ENCODE measurements at regions not wholly inside any gene's neighbourhood (a gene's known extent, or its start where the extent isn't known, plus 50 kb on each side); places are given as distances from the start of the nearest gene placed in this dataset.
"Not testable (repeated sequence)": the region's sequence is repeated elsewhere in the genome, so short reads cannot be mapped to it uniquely, and the experiment has no call there.

DNA sequence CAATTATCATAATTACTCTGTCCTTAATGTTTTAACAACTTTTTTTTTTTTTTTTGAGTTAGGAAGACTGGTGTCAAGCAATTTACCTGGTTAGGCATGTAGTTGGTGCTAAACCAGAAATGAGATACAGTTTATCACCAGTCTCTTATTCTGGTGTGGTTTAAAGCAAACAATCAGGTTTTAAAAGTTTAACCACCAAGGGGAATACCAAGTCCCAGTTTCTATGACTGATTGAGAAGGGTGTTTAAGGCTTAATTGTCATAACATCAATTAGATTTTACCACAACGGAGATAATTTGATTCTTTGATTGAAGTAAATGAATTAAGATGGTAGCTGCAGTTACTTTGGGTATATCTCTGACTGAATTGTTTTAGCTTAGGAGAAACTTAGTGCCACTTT is 197.8 kb downstream of the TFAP2B start:
- no peak for TF ChIP-seq JUND (IDR thresholded peaks at IDR 0.05; ENCODE audit: low read depth)
- DNase-seq (ENCODE audit: low read depth in 1 of 2, low spot score in 1 of 2), result no peak
- in situ Hi-C loops (cut with HindIII; ENCODE audit: low pct_unique_long_range_greater_than_20kb, low sequenced_read_pairs), result no loop called here

GRCh38 chr6:51019806-51020205 is 201.1 kb downstream of the TFAP2B start:
- DNase-seq (ENCODE audit: low read depth in 1 of 2, low spot score in 1 of 2), result peak in 1 of 2 experiments; percentile 12
- in situ Hi-C loops (cut with HindIII; ENCODE audit: low pct_unique_long_range_greater_than_20kb, low sequenced_read_pairs), result no loop called here
- no peak for TF ChIP-seq JUND (IDR thresholded peaks at IDR 0.05; ENCODE audit: low read depth)

DNA sequence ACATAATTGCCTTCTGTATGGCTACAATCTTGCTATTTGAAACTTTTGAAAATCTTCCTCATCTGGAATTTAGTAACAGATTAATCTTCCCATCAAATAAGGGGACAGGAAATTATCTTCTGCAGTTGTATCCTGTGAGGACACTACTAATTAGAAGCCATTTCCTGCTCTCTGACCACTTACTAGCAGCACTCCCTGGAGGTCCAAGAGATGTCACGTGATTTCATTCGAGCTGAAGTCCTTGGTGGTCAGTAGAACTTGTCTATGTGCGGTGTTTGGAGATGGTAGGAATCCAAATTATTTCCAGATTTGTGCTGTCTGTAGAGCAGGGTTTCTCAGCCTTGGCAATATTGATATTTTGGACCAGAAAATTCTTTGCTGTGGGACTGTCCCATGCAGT is 202.5 kb downstream of the TFAP2B start:
- no peak for TF ChIP-seq JUND (IDR thresholded peaks at IDR 0.05; ENCODE audit: low read depth)
- in situ Hi-C loops (cut with HindIII; ENCODE audit: low pct_unique_long_range_greater_than_20kb, low sequenced_read_pairs), result no loop called here
- DNase-seq (ENCODE audit: low read depth in 1 of 2, low spot score in 1 of 2), result no peak

DNA sequence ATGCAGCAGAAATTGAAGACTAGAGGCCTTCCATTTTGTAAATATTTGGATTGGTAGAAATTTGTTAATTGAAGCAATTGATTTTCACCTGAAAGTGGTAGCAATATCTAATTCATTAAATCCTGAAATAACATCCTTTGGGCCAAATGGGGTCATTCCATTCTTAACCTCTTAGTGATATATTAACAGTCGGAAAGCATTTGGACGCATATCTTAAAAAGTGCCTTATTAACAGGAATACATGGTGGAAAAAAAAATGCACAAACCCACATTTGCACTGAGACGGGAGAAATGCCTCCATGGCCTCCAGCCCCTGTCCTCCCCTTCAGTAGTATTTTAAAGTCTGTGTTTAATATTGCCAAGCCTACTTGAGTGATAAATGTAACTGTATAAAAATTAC is 205.5 kb downstream of the TFAP2B start:
- no peak for DNase-seq (ENCODE audit: low read depth in 1 of 2, low spot score in 1 of 2)
- no peak for TF ChIP-seq JUND (IDR thresholded peaks at IDR 0.05; ENCODE audit: low read depth)
- in situ Hi-C loops (cut with HindIII; ENCODE audit: low pct_unique_long_range_greater_than_20kb, low sequenced_read_pairs), result no loop called here

DNA sequence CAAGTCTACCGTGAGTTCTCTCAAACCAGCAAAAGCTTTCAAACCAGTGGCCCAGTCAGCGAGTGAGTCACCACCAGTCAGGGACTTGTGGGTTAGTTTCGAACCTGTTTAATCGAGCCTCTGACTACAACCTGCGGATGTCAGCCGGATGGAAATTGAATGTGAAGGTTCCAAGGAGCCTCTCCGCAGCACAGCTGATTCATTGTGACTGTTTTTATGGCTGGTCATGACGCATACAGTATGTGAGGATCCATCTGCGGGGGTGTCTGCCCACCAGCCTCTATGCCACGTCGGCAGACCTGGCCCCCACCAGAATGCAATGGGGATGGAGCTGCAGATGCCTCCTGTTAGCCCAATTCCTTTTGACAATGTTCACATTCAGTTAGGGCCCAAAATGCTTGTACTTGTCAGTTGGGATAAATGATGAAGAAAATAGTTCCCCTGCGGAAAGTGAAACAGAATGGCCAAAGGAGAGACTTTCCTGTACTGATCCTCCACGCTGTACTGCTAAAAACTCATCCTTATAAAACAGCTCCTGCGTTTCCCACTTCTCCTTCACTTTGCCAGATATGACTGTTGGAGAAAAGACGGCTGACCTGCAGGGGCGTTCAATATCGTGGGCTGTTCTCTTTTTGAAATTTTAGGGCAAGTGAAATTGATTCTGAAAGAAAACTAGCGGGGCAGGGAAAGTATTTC is 206.6 kb downstream of the TFAP2B start:
- no peak for TF ChIP-seq JUND (IDR thresholded peaks at IDR 0.05; ENCODE audit: low read depth)
- in situ Hi-C loops (cut with HindIII; ENCODE audit: low pct_unique_long_range_greater_than_20kb, low sequenced_read_pairs), result no loop called here
- no peak for DNase-seq (ENCODE audit: low read depth in 1 of 2, low spot score in 1 of 2)

- no peak for DNase-seq (ENCODE audit: low read depth in 1 of 2, low spot score in 1 of 2)
- TF ChIP-seq JUND (IDR thresholded peaks at IDR 0.05; ENCODE audit: low read depth), result no peak
- in situ Hi-C loops (cut with HindIII; ENCODE audit: low pct_unique_long_range_greater_than_20kb, low sequenced_read_pairs), result no loop called here
These were observed 208.8 kb downstream of the TFAP2B start for GRCh38 chr6:51027283-51028065.

DNA sequence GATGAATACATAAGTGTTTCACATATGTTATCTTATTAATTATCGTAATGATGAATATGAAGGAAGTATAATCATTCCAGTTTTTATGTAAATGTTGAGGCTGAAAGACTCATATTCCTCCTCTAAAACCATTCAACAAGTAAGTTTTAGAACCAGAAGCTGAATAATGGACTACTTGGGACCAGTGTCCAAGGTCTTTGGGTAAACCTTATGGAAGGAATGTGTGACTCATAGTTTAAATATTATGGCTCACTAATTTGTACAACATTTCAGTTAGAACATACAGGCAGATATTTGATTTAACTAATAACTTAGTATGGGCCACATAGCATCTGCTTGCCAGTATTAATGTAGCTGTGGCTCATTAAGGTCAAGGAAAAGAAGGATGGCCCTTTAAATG is 209.6 kb downstream of the TFAP2B start:
- in situ Hi-C loops (cut with HindIII; ENCODE audit: low pct_unique_long_range_greater_than_20kb, low sequenced_read_pairs), result no loop called here
- no peak for TF ChIP-seq JUND (IDR thresholded peaks at IDR 0.05; ENCODE audit: low read depth)
- DNase-seq (ENCODE audit: low read depth in 1 of 2, low spot score in 1 of 2), result no peak

DNA sequence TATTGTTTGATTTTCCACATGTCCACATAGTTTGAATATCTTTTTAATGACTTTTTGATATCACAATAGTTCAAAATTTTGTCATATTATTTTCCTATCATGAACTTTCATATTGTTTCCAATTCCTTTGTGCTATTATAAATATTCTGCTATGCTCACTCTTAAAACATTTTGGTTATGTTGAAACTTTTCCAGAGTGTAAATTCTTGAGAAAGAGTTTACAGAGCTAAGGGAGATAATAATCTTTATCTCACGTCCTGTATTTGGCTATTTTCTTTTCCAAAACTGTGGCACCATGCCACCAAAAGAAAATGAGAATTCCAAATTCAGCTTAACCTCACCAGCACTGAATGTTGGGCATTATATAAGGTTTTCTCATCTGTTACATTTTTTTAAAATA is 210.9 kb downstream of the TFAP2B start:
- in situ Hi-C loops (cut with HindIII; ENCODE audit: low pct_unique_long_range_greater_than_20kb, low sequenced_read_pairs), result no loop called here
- DNase-seq (ENCODE audit: low read depth in 1 of 2, low spot score in 1 of 2), result no peak
- no peak for TF ChIP-seq JUND (IDR thresholded peaks at IDR 0.05; ENCODE audit: low read depth)

- TF ChIP-seq JUND (IDR thresholded peaks at IDR 0.05; ENCODE audit: low read depth), result no peak
- DNase-seq (ENCODE audit: low read depth in 1 of 2, low spot score in 1 of 2), result no peak
- in situ Hi-C loops (cut with HindIII; ENCODE audit: low pct_unique_long_range_greater_than_20kb, low sequenced_read_pairs), result no loop called here
These were observed 226.9 kb downstream of the TFAP2B start for GRCh38 chr6:51045548-51045947.

- no peak for DNase-seq (ENCODE audit: low read depth in 1 of 2, low spot score in 1 of 2)
- TF ChIP-seq JUND (IDR thresholded peaks at IDR 0.05; ENCODE audit: low read depth), result no peak
- in situ Hi-C loops (cut with HindIII; ENCODE audit: low pct_unique_long_range_greater_than_20kb, low sequenced_read_pairs), result no loop called here
These were observed 230.8 kb downstream of the TFAP2B start for GRCh38 chr6:51049288-51049982.

- in situ Hi-C loops (cut with HindIII; ENCODE audit: low pct_unique_long_range_greater_than_20kb, low sequenced_read_pairs), result no loop called here
- DNase-seq (ENCODE audit: low read depth in 1 of 2, low spot score in 1 of 2), result no peak
- no peak for TF ChIP-seq JUND (IDR thresholded peaks at IDR 0.05; ENCODE audit: low read depth)
These were observed 231.6 kb downstream of the TFAP2B start for GRCh38 chr6:51049983-51050877.

- in situ Hi-C loops (cut with HindIII; ENCODE audit: low pct_unique_long_range_greater_than_20kb, low sequenced_read_pairs), result not testable (repeated sequence)
These were observed 234.0 kb downstream of the TFAP2B start for GRCh38 chr6:51052716-51053115.

DNA sequence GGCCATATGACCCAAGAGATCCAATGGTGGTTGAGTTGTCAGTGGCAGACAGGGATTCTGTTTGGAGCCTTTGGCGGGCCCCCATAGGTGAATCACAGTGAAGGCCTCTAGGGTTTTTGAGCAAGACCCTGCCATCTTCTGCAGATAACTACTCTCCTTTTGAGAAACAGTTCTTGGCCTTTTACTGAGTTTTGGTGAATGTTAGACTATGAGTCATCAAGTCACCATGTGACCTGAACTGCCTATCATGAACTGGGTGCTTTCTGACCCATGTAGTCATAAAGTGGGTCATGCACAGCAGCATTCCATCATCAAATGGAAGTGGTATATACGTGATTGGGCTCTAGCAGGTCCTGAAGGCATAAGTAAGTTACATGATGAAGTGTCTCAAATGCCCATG is 236.6 kb downstream of the TFAP2B start:
- in situ Hi-C loops (cut with HindIII; ENCODE audit: low pct_unique_long_range_greater_than_20kb, low sequenced_read_pairs); DNase-seq (ENCODE audit: low read depth in 1 of 2, low spot score in 1 of 2): not testable (repeated sequence)

More at GRCh38 chr6:51052716-51053115, 234.0 kb downstream of the TFAP2B start:
- not testable (repeated sequence) for DNase-seq (ENCODE audit: low read depth in 1 of 2, low spot score in 1 of 2)
